HCT116 (cell line): ENCODE measurements at regions not wholly inside any gene's neighbourhood (a gene's known extent, or its start where the extent isn't known, plus 50 kb on each side); places are given as distances from the start of the nearest gene placed in this dataset.

ENCODE experiments used
- ATAC-seq: fragments of 200-7000 bp; cut with Tn5 transposase; 2 replicates; pipeline ENCODE4 v1.9.1; 2020; ENCODE audit warnings: mild to moderate bottlenecking, moderate library complexity
- BruUV-seq: library from RNA; stranded (reverse); fragments of 400-500 nt; replicated peaks from 2 replicates; lab custom pipeline; 2021; lab: Mats Ljungman, UMichigan
- CTCF ChIA-PET: fragments of 300-600 bp; sonication (Branson Sonifier 250); formaldehyde crosslinking; loops from one replicate; lab custom pipeline; 2021; ENCODE audit warnings: antibody characterized with exemption; lab: Charles Lee
- POLR2A ChIA-PET: fragments of 300-600, 350-600 bp; sonication (Branson Sonifier 250); formaldehyde crosslinking; loops from one replicate; lab custom pipeline; 2021; ENCODE audit warnings: antibody characterized with exemption; lab: Charles Lee
- RAD21 ChIA-PET, 2 experiments: fragments of 300-600 bp; sonication (Branson Sonifier 250); formaldehyde crosslinking; loops; one replicate each; lab custom pipeline; 2023; ENCODE audit warnings: low total read pairs in 2 of 2; ENCODE audit not compliant: uncharacterized antibody in 2 of 2, unreplicated experiment in 2 of 2, low non-redundant PET in 1 of 2; lab: Charles Lee
- DNase-seq: peaks from one replicate; pipeline ENCODE4 v3.0.0-alpha.2; 2010; ENCODE audit warnings: low read depth, low spot score
- H2AFZ ChIP-seq: fragments of 200-600 bp; shearing (Covaris generic), sonication (generic); 2 replicates; pipeline ENCODE4 v1.6.1; 2017; ENCODE audit warnings: low read depth, mixed run types, mixed read lengths, antibody characterized with exemption, low read length; ENCODE audit not compliant: poor library complexity, severe bottlenecking
- H3K27ac ChIP-seq: 2 replicates; pipeline ENCODE4 v1.5.1; 2012; ENCODE audit warnings: low read depth, low read length
- H3K27me3 ChIP-seq: fragments of 200-600 bp; sonication (generic); 2 replicates; pipeline ENCODE4 v1.6.1; 2016; ENCODE audit warnings: mixed run types, low read length, mixed read lengths; ENCODE audit not compliant: insufficient read depth
- H3K36me3 ChIP-seq, 2 experiments: fragments of 200-500 bp in 1 of 2; fragments of 200-600 bp in 1 of 2; sonication (Bioruptor generic) in 1 of 2; sonication (generic) in 1 of 2; 2 replicates each; pipeline versions ENCODE4 v1.5.1 to v1.6.1; 2014 to 2016; ENCODE audit warnings: low read length in 2 of 2, inconsistent platforms in 1 of 2, mixed read lengths in 1 of 2, mixed run types in 1 of 2; ENCODE audit not compliant: insufficient read depth in 2 of 2, control insufficient read depth in 1 of 2
- H3K4me1 ChIP-seq, 2 experiments: fragments of 200-600 bp in 1 of 2; sonication (generic) in 1 of 2; 2 replicates each; pipeline versions ENCODE4 v1.5.1 to v1.6.1; 2012 to 2017; ENCODE audit warnings: low read length in 2 of 2, inconsistent platforms in 1 of 2, mild to moderate bottlenecking in 1 of 2, mixed read lengths in 1 of 2, mixed run types in 1 of 2, moderate library complexity in 1 of 2; ENCODE audit not compliant: insufficient read depth in 2 of 2, control insufficient read depth in 1 of 2
- H3K4me2 ChIP-seq: fragments of 200-600 bp; sonication (generic); 2 replicates; pipeline ENCODE4 v1.6.1; 2017; ENCODE audit warnings: mixed run types, low read length, mixed read lengths
- H3K4me3 ChIP-seq, 2 experiments: fragments of 200-600 bp in 1 of 2; sonication (generic) in 1 of 2; replicated peaks in 1 of 2; 2 replicates each; pipeline ENCODE4 v1.5.1; 2011 to 2016; ENCODE audit warnings: low read length in 2 of 2, control low read depth in 1 of 2, low read depth in 1 of 2, mild to moderate bottlenecking in 1 of 2, mixed read lengths in 1 of 2, mixed run types in 1 of 2
- H3K79me2 ChIP-seq: fragments of 200-600 bp; sonication (generic); 2 replicates; pipeline ENCODE4 v1.6.1; 2017; ENCODE audit warnings: mild to moderate bottlenecking, mixed run types, low read length, moderate library complexity, mixed read lengths; ENCODE audit not compliant: insufficient read depth
- H3K9ac ChIP-seq: fragments of 200-600 bp; sonication (generic); 2 replicates; pipeline ENCODE4 v1.6.1; 2016; ENCODE audit warnings: low read length, mixed read lengths
- H3K9me2 ChIP-seq: fragments of 200-600 bp; sonication (generic), shearing (Covaris generic); 2 replicates; pipeline ENCODE4 v1.6.1; 2017; ENCODE audit warnings: mixed run types, mild to moderate bottlenecking, moderate library complexity; ENCODE audit not compliant: insufficient read depth
- H3K9me3 ChIP-seq, 2 experiments: fragments of 200-500 bp in 1 of 2; fragments of 200-600 bp in 1 of 2; sonication (Bioruptor generic) in 1 of 2; sonication (generic) in 1 of 2; 2 replicates each; pipeline ENCODE4 v1.6.1; 2014 to 2017; ENCODE audit warnings: low read length in 2 of 2, mixed read lengths in 2 of 2, inconsistent platforms in 1 of 2, low read depth in 1 of 2, mild to moderate bottlenecking in 1 of 2, mixed run types in 1 of 2, moderate library complexity in 1 of 2; ENCODE audit not compliant: control insufficient read depth in 1 of 2, insufficient read depth in 1 of 2
- H4K20me1 ChIP-seq: fragments of 200-600 bp; sonication (generic), shearing (Covaris generic); 2 replicates; pipeline ENCODE4 v1.6.1; 2017; ENCODE audit warnings: mixed run types, mild to moderate bottlenecking, moderate library complexity; ENCODE audit not compliant: insufficient read depth
- CBX3 ChIP-seq: IDR thresholded peaks from 2 replicates; pipeline ENCODE4 v1.6.1; 2012; ENCODE audit warnings: low read depth
- JUND ChIP-seq: IDR thresholded peaks from 2 replicates; pipeline ENCODE4 v1.6.1; 2012
- POLR2A ChIP-seq: IDR thresholded peaks from 2 replicates; pipeline ENCODE4 v1.7.0; 2011; ENCODE audit warnings: borderline replicate concordance; ENCODE audit not compliant: insufficient read depth, insufficient read length; ENCODE audit errors: extremely low read depth
- YY1 ChIP-seq: IDR thresholded peaks from 2 replicates; pipeline ENCODE4 v1.6.1; 2011; ENCODE audit warnings: low read length, low read depth, moderate library complexity, mild to moderate bottlenecking; ENCODE audit not compliant: insufficient replicate concordance; ENCODE audit errors: extremely low read depth
- ZNF274 ChIP-seq: fragments of 200-500 bp; sonication (Bioruptor generic); IDR thresholded peaks from 2 replicates; pipeline ENCODE4 v1.6.1; 2014; ENCODE audit warnings: mild to moderate bottlenecking, low read depth, low read length, inconsistent platforms
- intact Hi-C: fragments of 100-400 bp; cut with micrococcal nuclease; formaldehyde crosslinking; loops from 2 replicates; pipeline ENCODE4 v1.10.0; 2022
- TF ChIP-seq, protein P1 (sequence below), 3 experiments: fragments of 200-600 bp in 1 of 3; sonication (generic) in 1 of 3; IDR thresholded peaks in 2 of 3; conservative IDR thresholded peaks in 1 of 3; 2 replicates each; pipeline ENCODE4 v1.5.1; 2012 to 2017; ENCODE audit warnings: low read depth in 2 of 3, low read length in 2 of 3, antibody characterized with exemption in 1 of 3, borderline replicate concordance in 1 of 3, control low read depth in 1 of 3, mild to moderate bottlenecking in 1 of 3, mixed read lengths in 1 of 3, mixed run types in 1 of 3, moderate library complexity in 1 of 3; ENCODE audit not compliant: insufficient read depth in 1 of 3
- TF ChIP-seq, protein P2 (sequence below): IDR thresholded peaks from 2 replicates; pipeline ENCODE4 v1.6.1; 2012
- TF ChIP-seq, protein P3 (sequence below): IDR thresholded peaks from 2 replicates; pipeline ENCODE4 v1.6.1; 2012; ENCODE audit warnings: low read depth

DNA sequence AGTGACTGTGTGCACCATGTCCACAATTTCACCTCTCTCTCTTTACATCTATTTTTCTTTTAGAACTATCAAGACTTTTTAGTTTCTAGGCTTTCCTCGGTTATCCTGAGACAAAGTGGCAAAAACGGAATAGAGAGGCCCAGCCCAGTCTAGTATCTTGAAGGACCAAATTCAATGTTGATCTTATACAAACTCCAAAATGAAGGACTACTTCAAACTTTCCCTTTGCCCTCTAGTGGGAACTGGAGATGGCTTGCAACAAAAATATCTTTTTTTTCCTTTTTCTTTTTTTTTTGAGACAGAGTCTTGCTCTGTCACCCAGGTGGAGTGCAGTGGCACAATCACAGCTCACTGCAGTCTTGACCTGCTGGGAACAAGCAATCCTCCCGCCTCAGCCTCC lies 338.5 kb upstream of the UMPS start:
- Histone ChIP-seq H3K27me3 (peaks cover 66% of the 10 kb centered on the region), H3K4me3 (no peak overlapping the region), H3K4me2 (no peak overlapping the region), H4K20me1 (peaks cover 3% of the 10 kb centered on the region; the same call in 1 of the 2 replicates), H3K4me1 (no peaks in the 10 kb centered on the region), H3K27ac (no peak overlapping the region), H3K36me3 (no peaks in the 10 kb centered on the region), H2AFZ (no peak overlapping the region), H3K79me2 (no peaks in the 10 kb centered on the region), H3K9me3 (no peaks in the 10 kb centered on the region), H3K9ac (no peak overlapping the region), H3K9me2 (no peaks in the 10 kb centered on the region)
- ATAC-seq (no peak; the same call in 1 of the 2 replicates), DNase-seq (no peak)
- intact Hi-C loops: no loop called here
- RAD21 ChIA-PET: no interaction called here
- no TSS peak for BruUV-seq
- CTCF ChIA-PET: interaction anchor here (1.0 to 1.3 kb wide), 3 partner anchors 11 to 40 kb away, joined by 3 read pairs; no protein-coding TSS in a partner anchor
- POLR2A ChIA-PET: no interaction called here
- TF ChIP-seq, protein P1, sequence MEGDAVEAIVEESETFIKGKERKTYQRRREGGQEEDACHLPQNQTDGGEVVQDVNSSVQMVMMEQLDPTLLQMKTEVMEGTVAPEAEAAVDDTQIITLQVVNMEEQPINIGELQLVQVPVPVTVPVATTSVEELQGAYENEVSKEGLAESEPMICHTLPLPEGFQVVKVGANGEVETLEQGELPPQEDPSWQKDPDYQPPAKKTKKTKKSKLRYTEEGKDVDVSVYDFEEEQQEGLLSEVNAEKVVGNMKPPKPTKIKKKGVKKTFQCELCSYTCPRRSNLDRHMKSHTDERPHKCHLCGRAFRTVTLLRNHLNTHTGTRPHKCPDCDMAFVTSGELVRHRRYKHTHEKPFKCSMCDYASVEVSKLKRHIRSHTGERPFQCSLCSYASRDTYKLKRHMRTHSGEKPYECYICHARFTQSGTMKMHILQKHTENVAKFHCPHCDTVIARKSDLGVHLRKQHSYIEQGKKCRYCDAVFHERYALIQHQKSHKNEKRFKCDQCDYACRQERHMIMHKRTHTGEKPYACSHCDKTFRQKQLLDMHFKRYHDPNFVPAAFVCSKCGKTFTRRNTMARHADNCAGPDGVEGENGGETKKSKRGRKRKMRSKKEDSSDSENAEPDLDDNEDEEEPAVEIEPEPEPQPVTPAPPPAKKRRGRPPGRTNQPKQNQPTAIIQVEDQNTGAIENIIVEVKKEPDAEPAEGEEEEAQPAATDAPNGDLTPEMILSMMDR (IDR thresholded peaks at IDR 0.05 in 2 of 3, conservative IDR thresholded peaks at IDR 0.05 in 1 of 3; ENCODE audit: borderline replicate concordance in 1 of 3, insufficient read depth in 1 of 3, low read depth in 2 of 3, low read length in 2 of 3): peak in 2 of 3 experiments; percentile 4 to 30; a peak in 1 of 6 replicates
- TF ChIP-seq JUND: no peak

DNA sequence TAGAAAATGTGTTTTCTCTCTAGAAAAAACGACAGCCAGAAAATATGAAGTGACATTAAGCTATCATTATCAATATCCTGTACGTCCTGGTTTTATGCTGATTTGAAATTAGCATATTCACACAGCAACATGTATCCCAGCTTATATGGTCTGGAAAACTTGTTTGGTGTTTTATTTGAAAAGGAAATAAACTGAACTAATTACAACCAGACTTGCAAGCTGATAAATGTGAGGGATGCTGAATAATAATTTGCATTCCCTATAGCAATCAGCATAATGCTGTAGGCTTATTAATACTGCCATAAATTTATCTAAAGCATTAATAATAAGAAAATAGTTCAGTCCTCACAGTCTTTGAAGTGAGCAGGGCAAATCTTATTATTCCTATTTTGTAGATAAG lies 336.9 kb upstream of the UMPS start:
- no peaks in the 10 kb centered on the region for H3K79me2 ChIP-seq
- H3K4me1 ChIP-seq: no peaks in the 10 kb centered on the region
- H3K27ac ChIP-seq: no peak overlapping the region
- peaks cover 61% of the 10 kb centered on the region for H3K27me3 ChIP-seq
- RAD21 ChIA-PET: no interaction called here
- no peaks in the 10 kb centered on the region for H3K36me3 ChIP-seq
- TF ChIP-seq, protein P2, sequence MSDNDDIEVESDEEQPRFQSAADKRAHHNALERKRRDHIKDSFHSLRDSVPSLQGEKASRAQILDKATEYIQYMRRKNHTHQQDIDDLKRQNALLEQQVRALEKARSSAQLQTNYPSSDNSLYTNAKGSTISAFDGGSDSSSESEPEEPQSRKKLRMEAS: no peak
- no peak for TF ChIP-seq YY1
- no peak for TF ChIP-seq ZNF274
- TF ChIP-seq JUND: no peak
- TF ChIP-seq, protein P3, sequence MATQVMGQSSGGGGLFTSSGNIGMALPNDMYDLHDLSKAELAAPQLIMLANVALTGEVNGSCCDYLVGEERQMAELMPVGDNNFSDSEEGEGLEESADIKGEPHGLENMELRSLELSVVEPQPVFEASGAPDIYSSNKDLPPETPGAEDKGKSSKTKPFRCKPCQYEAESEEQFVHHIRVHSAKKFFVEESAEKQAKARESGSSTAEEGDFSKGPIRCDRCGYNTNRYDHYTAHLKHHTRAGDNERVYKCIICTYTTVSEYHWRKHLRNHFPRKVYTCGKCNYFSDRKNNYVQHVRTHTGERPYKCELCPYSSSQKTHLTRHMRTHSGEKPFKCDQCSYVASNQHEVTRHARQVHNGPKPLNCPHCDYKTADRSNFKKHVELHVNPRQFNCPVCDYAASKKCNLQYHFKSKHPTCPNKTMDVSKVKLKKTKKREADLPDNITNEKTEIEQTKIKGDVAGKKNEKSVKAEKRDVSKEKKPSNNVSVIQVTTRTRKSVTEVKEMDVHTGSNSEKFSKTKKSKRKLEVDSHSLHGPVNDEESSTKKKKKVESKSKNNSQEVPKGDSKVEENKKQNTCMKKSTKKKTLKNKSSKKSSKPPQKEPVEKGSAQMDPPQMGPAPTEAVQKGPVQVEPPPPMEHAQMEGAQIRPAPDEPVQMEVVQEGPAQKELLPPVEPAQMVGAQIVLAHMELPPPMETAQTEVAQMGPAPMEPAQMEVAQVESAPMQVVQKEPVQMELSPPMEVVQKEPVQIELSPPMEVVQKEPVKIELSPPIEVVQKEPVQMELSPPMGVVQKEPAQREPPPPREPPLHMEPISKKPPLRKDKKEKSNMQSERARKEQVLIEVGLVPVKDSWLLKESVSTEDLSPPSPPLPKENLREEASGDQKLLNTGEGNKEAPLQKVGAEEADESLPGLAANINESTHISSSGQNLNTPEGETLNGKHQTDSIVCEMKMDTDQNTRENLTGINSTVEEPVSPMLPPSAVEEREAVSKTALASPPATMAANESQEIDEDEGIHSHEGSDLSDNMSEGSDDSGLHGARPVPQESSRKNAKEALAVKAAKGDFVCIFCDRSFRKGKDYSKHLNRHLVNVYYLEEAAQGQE: no peak
- TF ChIP-seq, protein P1 (IDR thresholded peaks at IDR 0.05 in 2 of 3, conservative IDR thresholded peaks at IDR 0.05 in 1 of 3; ENCODE audit: borderline replicate concordance in 1 of 3, insufficient read depth in 1 of 3, low read depth in 2 of 3, low read length in 2 of 3): no peak
- TF ChIP-seq POLR2A: no peak
- TF ChIP-seq CBX3: no peak
- DNase-seq (no peak), ATAC-seq (no peak)
- no peaks in the 10 kb centered on the region for H4K20me1 ChIP-seq
- POLR2A ChIA-PET: no interaction called here
- no peak overlapping the region for H3K9ac ChIP-seq
- no peak overlapping the region for H2AFZ ChIP-seq
- no peaks in the 10 kb centered on the region for H3K9me2 ChIP-seq
- H3K9me3 ChIP-seq: no peaks in the 10 kb centered on the region
- CTCF ChIA-PET: no interaction called here
- BruUV-seq: no TSS peak
- H3K4me3 ChIP-seq: no peak overlapping the region
- intact Hi-C loops: no loop called here
- H3K4me2 ChIP-seq: no peak overlapping the region
